OCI-M2 (cell line): ENCODE measurements at regions not wholly inside any gene's neighbourhood (a gene's known extent, or its start where the extent isn't known, plus 50 kb on each side); places are given as distances from the start of the nearest gene placed in this dataset.
"Not testable (repeated sequence)": the region's sequence is repeated elsewhere in the genome, so short reads cannot be mapped to it uniquely, and the experiment has no call there.

Experiments used
- DNase-seq: peaks from one replicate; lab custom pipeline; 2025; ENCODE audit not compliant: unreplicated experiment; lab: John Stamatoyannopoulos, UW

GRCh38 chr13:62210951-62211350 lies 795.3 kb upstream of the PCDH20 start:
- DNase-seq = no peak

GRCh38 chr13:62209529-62209928 lies 793.9 kb upstream of the PCDH20 start:
- no peak for DNase-seq

DNA sequence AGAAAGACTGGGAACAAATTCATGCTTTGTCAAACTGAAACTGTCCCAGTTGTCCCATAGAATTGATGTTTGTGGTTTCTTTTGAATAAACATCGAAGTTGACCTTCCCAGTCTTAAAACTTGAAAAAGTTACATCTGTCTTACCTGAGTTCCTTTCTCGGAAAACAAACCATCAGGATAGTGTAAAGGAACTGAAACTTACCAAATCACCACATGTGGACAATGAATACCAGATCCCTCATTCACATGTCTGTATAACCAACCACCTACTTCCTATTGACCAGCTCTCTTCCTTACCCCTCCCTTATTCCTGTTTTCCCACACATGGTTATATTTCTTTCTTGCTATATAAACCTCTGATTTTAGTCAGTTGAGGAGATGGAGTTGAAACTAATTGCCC lies 791.7 kb upstream of the PCDH20 start:
- no peak for DNase-seq

DNA sequence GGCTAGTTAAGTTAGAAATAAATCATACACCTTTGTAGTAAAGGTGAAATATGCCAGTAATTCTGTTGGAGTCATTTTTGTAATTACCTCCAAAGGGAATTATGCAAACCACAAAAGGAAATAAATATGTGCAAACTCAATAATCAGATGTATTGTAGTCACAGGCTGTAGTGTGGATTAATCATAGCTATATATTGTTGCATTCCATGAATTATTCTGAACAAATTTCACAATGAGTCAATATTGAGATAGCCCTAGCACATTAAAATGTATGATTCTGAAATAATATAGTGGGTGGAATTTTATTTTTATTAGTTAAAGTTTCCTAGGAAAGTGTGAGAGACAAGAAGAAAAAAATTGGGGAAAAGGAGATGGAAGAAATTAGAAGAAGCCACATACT lies 790.5 kb upstream of the PCDH20 start:
- DNase-seq = no peak

GRCh38 chr13:62205273-62205672 lies 789.6 kb upstream of the PCDH20 start:
- DNase-seq = no peak

DNA sequence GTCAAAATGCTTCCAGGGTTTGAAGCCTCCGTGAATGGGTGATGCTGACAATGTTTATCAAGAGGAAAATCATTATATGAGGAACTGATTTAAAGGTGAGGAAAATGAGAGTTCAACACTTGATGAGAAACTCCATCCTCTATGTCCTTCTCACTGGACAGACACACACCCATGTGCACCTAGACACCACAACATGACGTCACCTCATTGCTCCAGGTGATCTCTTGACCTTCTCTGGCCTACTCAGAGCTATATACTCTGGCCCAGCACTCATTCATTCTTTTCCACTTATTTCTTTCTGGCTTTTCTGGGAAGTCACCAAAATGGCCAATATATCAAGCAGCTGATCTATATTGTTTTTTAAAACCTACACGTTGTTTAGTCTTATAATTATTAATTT lies 778.7 kb upstream of the PCDH20 start:
- no peak for DNase-seq

DNA sequence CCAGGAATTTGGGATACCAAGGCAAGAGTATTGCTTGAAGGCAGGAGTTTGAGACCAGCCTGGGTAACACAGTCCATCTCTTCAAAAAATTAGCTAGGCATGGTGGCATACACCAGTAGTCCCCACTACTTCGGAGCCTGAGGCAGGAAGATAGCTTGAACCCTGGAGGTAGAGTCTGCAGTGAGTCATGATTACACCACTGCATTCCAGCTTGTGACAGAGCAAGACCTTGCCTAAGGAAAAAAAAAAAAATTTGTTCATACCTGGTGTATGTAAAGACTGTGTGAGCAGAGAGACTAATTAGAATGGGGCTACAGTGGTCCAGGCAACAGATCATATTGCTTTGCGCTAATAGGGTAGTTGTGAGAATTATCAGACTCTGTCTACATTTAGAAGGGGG lies 778.3 kb upstream of the PCDH20 start:
- no peak for DNase-seq

DNA sequence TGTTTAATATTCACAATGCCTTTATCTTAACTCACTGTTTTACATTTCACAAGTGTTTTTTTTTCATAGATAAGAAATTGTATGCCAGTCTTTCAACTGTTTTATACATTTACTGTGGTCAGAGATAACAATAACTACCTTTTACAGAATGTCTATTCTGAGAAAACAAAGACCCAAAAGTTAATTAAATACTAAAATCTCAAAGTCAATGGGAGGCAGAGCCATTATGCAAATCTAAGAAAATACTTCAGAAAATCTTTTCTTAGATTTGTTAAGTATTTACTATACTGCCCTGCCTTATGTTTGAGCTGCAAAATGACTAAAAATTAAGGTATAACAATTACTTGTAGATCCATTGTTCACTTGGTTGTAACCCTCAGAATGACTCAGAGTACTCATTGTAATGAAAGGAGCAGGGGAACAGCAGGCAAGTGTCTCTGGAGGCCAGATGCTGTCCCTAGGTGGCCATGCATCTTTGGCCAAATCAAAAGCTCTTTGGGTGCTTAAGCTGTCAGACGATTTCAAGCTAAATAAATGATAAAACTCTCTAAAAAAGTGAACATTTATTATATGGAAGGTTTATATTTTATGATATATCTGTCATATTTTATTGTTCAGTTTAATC lies 770.1 kb upstream of the PCDH20 start:
- DNase-seq = no peak

DNA sequence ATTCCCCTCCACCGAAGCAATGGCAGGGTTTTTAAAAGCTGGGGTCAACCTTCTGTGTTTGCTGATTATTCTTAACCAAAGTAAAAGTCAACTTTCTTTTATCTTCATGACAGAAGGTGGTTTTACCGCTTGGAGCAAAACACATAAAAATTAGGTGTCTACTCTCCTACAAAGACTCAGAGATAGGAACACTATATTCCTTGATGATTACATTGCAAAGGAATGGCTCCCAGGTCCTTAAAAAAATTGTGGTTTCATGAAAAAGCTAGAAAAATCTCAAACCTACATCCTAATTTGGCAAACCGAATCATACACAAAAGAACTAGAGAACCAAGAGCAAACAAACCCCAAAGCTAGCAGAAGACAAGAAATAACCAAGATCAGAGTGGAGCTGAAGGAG lies 760.4 kb upstream of the PCDH20 start:
- DNase-seq = no peak

GRCh38 chr13:62173958-62174357 lies 758.3 kb upstream of the PCDH20 start:
- DNase-seq = no peak

DNA sequence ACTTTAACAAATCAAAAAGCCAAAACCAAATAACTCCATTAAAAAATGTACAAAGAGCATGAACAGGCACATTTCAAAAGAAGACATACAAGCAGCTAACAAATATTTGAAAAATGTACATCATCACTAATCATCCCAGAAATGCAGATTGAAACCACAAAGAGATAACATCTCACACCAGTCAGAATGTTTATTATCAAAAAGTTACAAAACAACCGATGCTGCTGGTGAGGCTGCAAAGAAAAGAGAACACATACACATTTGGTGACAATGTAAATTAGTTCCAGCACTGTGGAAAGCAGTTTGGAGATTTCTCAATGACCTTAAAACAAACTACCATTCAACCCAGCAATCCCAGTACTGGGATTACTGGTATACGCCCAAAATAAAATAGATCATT lies 756.0 kb upstream of the PCDH20 start:
- DNase-seq = no peak

GRCh38 chr13:62168891-62169290 lies 753.2 kb upstream of the PCDH20 start:
- DNase-seq = no peak

DNA sequence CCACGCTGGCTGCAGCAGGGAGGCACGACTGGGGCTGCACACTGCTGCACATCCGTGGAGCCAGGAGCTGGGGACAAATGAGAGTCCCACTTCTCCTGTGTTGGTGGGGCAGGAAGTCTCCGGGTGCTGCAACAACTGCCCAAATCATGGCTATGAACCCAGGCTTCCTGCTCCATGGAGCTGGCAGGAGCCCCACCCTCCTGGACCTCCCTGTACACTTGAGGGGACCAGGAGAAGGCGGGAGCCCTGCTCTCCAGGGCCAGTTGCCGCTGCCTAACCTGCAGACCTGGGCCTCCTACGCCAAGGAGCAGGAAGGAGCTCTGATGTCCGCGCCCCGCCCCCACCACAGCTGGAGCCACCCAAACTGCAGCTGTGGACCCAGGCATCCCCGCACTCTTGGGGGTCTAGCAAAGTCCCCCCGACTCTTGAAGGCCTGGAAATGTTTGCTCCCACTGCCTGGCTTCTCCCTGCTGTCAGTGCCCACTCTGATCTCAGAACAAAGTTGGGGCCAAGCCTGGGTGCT lies 752.1 kb upstream of the PCDH20 start:
- DNase-seq = no peak

GRCh38 chr13:62162860-62163259 lies 747.2 kb upstream of the PCDH20 start:
- no peak for DNase-seq

GRCh38 chr13:62158520-62158919 lies 742.9 kb upstream of the PCDH20 start:
- DNase-seq = no peak

DNA sequence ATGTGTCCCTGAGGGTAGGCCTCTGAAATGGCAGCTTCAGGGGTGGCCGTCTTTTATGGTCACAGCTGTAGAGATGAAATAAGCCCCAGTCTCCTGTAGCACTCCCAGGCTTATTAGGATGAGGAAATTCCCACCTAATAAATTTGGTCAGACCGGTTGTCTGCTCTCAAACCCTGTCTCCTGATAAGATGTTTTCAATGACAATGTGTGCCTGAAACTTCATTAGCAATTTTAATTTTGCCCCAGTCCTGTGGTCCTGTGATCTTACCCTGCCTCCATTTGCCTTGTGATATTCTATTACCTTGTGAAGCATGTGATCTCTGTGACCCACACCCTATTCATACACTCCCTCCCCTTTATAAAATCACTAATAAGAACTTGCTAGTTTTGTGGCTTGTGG lies 736.1 kb upstream of the PCDH20 start:
- not testable (repeated sequence) for DNase-seq

DNA sequence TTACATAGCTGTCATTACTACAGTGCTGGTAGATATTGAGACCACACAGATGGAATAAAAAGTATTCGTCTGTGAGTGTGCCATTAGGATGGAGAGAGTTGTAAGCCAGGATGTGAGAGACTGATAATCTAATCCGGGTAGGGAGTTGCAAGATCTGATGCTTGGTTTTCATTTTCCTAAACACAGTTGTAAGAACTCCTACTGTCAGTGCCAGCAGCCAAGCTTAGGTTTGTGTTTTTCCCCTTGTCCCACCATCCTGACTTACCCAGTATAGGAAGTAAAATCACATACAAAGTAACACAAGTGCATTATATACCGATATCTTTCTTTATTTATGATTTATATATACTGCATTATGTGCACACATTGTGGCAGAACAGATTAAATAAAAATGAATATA lies 726.4 kb upstream of the PCDH20 start:
- no peak for DNase-seq

DNA sequence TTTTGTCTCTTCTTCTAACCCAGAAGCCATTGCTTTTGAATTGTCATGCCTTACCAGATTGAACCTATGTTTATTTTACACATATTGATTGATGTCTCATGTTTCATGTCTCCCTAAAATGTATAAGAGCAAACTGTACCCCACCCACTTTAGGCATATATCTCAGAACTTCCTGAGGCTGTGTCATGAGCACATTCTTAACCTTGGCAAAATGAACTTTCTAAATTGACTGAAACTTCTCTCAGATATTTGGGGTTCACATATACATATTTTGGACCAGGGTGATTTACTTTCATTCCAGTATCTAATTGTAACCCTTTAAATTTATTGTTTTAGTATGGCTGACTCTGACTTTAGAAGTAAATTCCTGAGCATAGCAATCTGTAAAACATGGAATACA lies 723.9 kb upstream of the PCDH20 start:
- no peak for DNase-seq

- DNase-seq = no peak
Measured at GRCh38 chr13:62137629-62138405, 722.2 kb upstream of the PCDH20 start.

GRCh38 chr13:62131604-62132003 lies 716.0 kb upstream of the PCDH20 start:
- DNase-seq = no peak

GRCh38 chr13:62130062-62130970 lies 714.7 kb upstream of the PCDH20 start:
- DNase-seq = no peak
